ENCODE measurements at regions not wholly inside any gene's neighbourhood (a gene's known extent, or its start where the extent isn't known, plus 50 kb on each side); places are given as distances from the start of the nearest gene placed in this dataset.
A peak's percentile ranks its signal among the peaks of the same experiment; 100 is the strongest.
"Not testable (repeated sequence)": the region's sequence is repeated elsewhere in the genome, so short reads cannot be mapped to it uniquely, and the experiment has no call there.

GRCh38 chr16:29265255-29265853 is 141.2 kb downstream of the NPIPB11 start (continued):
- 0 out of 2 replicates have a peak, but pooled peaks have one; percentile 23 for TF ChIP-seq LCORL (IDR thresholded peaks at IDR 0.05)
- peak; percentile 36; the same call in 1 of the 2 replicates for TF ChIP-seq LCORL (CRISPR knock-in tag; IDR thresholded peaks at IDR 0.05)
- TF ChIP-seq THAP11 (CRISPR knock-in tag; IDR thresholded peaks at IDR 0.05) = peak; percentile 59; the same call in 1 of the 2 replicates
- TF ChIP-seq HIC2 (CRISPR knock-in tag; IDR thresholded peaks at IDR 0.05; ENCODE audit: low read depth) = peak; percentile 37; the same call in 1 of the 2 replicates
- peak; percentile 88; the same call in 1 of the 2 replicates for TF ChIP-seq ZNF792 (CRISPR knock-in tag; IDR thresholded peaks at IDR 0.05)
- TF ChIP-seq ZNF766 (CRISPR knock-in tag; IDR thresholded peaks at IDR 0.05; ENCODE audit: borderline replicate concordance) = 0 out of 2 replicates have a peak, but pooled peaks have one; percentile 42
- peak; percentile 68; the same call in 1 of the 2 replicates for TF ChIP-seq FOSL1 (CRISPR knock-in tag; IDR thresholded peaks at IDR 0.05; ENCODE audit: borderline replicate concordance)
- TF ChIP-seq SOX13 (IDR thresholded peaks at IDR 0.05) = not testable (repeated sequence)
- TF ChIP-seq SOX13 (CRISPR knock-in tag; conservative IDR thresholded peaks at IDR 0.05 in 1 of 2, IDR thresholded peaks at IDR 0.05 in 1 of 2) = peak in 1 of 2 experiments; percentile 56; a peak in 2 of 4 replicates
- 0 out of 4 replicates have a peak, but pooled peaks of 1 of the 2 experiments have one; percentile 26 for TF ChIP-seq POLR2A (IDR thresholded peaks at IDR 0.05; ENCODE audit: insufficient read depth in 1 of 2, low read depth in 2 of 2, low read length in 2 of 2)
- peak; percentile 19; the same call in 1 of the 2 replicates for TF ChIP-seq ZNF205 (CRISPR knock-in tag; IDR thresholded peaks at IDR 0.05)
- TF ChIP-seq NCOA2 (CRISPR knock-in tag; IDR thresholded peaks at IDR 0.05) = peak; percentile 69
- peak; percentile 93 for TF ChIP-seq ETV5 (CRISPR knock-in tag; IDR thresholded peaks at IDR 0.05; ENCODE audit: borderline replicate concordance)
- peak; percentile 45; the same call in 1 of the 2 replicates for TF ChIP-seq HOXA3 (CRISPR knock-in tag; IDR thresholded peaks at IDR 0.05)
- TF ChIP-seq NCOR1 (IDR thresholded peaks at IDR 0.05; ENCODE audit: borderline replicate concordance, low read length) = peak; percentile 54; the same call in 1 of the 2 replicates
- TF ChIP-seq, protein P1, sequence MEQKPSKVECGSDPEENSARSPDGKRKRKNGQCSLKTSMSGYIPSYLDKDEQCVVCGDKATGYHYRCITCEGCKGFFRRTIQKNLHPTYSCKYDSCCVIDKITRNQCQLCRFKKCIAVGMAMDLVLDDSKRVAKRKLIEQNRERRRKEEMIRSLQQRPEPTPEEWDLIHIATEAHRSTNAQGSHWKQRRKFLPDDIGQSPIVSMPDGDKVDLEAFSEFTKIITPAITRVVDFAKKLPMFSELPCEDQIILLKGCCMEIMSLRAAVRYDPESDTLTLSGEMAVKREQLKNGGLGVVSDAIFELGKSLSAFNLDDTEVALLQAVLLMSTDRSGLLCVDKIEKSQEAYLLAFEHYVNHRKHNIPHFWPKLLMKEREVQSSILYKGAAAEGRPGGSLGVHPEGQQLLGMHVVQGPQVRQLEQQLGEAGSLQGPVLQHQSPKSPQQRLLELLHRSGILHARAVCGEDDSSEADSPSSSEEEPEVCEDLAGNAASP (CRISPR knock-in tag; IDR thresholded peaks at IDR 0.05; ENCODE audit: borderline replicate concordance) = peak; percentile 60; the same call in 1 of the 2 replicates
- peak; percentile 76; the same call in 1 of the 2 replicates for TF ChIP-seq SOX5 (CRISPR knock-in tag; IDR thresholded peaks at IDR 0.05; ENCODE audit: borderline replicate concordance)
- TF ChIP-seq, protein P2, sequence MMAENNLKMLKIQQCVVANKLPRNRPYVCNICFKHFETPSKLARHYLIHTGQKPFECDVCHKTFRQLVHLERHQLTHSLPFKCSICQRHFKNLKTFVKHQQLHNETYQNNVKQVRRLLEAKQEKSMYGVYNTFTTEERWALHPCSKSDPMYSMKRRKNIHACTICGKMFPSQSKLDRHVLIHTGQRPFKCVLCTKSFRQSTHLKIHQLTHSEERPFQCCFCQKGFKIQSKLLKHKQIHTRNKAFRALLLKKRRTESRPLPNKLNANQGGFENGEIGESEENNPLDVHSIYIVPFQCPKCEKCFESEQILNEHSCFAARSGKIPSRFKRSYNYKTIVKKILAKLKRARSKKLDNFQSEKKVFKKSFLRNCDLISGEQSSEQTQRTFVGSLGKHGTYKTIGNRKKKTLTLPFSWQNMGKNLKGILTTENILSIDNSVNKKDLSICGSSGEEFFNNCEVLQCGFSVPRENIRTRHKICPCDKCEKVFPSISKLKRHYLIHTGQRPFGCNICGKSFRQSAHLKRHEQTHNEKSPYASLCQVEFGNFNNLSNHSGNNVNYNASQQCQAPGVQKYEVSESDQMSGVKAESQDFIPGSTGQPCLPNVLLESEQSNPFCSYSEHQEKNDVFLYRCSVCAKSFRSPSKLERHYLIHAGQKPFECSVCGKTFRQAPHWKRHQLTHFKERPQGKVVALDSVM (CRISPR knock-in tag; IDR thresholded peaks at IDR 0.05) = peak; percentile 91
- peak; percentile 41 for TF ChIP-seq SP5 (CRISPR knock-in tag; IDR thresholded peaks at IDR 0.05; ENCODE audit: borderline replicate concordance, low read depth)
- peak; percentile 61 for TF ChIP-seq SALL1 (CRISPR knock-in tag; IDR thresholded peaks at IDR 0.05)
- peak; percentile 37 for TF ChIP-seq PHF5A (CRISPR knock-in tag; IDR thresholded peaks at IDR 0.05; ENCODE audit: low read depth, unreplicated experiment)
- peak; percentile 13; the same call in 1 of the 2 replicates for TF ChIP-seq ZBTB33 (CRISPR knock-in tag; IDR thresholded peaks at IDR 0.05)
- peak; percentile 66 for TF ChIP-seq ATF3 (CRISPR knock-in tag; IDR thresholded peaks at IDR 0.05)

Measured in HepG2 (cell line).